ENCODE measurements at regions not wholly inside any gene's neighbourhood (a gene's known extent, or its start where the extent isn't known, plus 50 kb on each side); places are given as distances from the start of the nearest gene placed in this dataset.

GRCh38 chr13:39815345-39816111 is 160.1 kb downstream of the COG6 start:
- Histone ChIP-seq H3K9me3 (ENCODE audit: insufficient read depth, low read length) (no peaks in the 10 kb centered on the region), H3K27me3 (ENCODE audit: low read length) (no peaks in the 10 kb centered on the region), H3K9me2 (replicated peaks; ENCODE audit: insufficient read depth, low read length) (no peaks in the 10 kb centered on the region), H3F3A (ENCODE audit: insufficient read depth) (no peaks in the 10 kb centered on the region), H4K20me1 (ENCODE audit: low read depth, low read length) (no peaks in the 10 kb centered on the region), H3K9ac (ENCODE audit: low read length) (no peak overlapping the region), H3K4me2 (ENCODE audit: low read depth, low read length, poor library complexity, severe bottlenecking) (no peak overlapping the region), H3K36me3 (ENCODE audit: low read length) (no peaks in the 10 kb centered on the region), H3K79me2 (ENCODE audit: insufficient read depth, low read length) (no peaks in the 10 kb centered on the region), H3K27ac (ENCODE audit: low read depth, low read length) (no peak overlapping the region), H2AFZ (ENCODE audit: low read depth, low read length, severe bottlenecking) (no peak overlapping the region), H3K4me3 (ENCODE audit: insufficient read depth, low read length, poor library complexity, severe bottlenecking) (no peak overlapping the region)
- TF ChIP-seq EZH2phosphoT487 (conservative IDR thresholded peaks at IDR 0.05; ENCODE audit: low read length) (no peak), CTCF (IDR thresholded peaks at IDR 0.05; ENCODE audit: insufficient read depth, low read length, poor library complexity, severe bottlenecking) (no peak)

GRCh38 chr13:39816936-39817335 is 161.5 kb downstream of the COG6 start:
- Histone ChIP-seq H3K4me2 (ENCODE audit: low read depth, low read length, poor library complexity, severe bottlenecking) (no peak overlapping the region), H3K9me3 (ENCODE audit: insufficient read depth, low read length) (no peaks in the 10 kb centered on the region), H3K79me2 (ENCODE audit: insufficient read depth, low read length) (no peaks in the 10 kb centered on the region), H2AFZ (ENCODE audit: low read depth, low read length, severe bottlenecking) (no peak overlapping the region), H3K9me2 (replicated peaks; ENCODE audit: insufficient read depth, low read length) (no peaks in the 10 kb centered on the region), H3F3A (ENCODE audit: insufficient read depth) (no peaks in the 10 kb centered on the region), H3K9ac (ENCODE audit: low read length) (no peak overlapping the region), H4K20me1 (ENCODE audit: low read depth, low read length) (no peaks in the 10 kb centered on the region), H3K27ac (ENCODE audit: low read depth, low read length) (no peak overlapping the region), H3K4me3 (ENCODE audit: insufficient read depth, low read length, poor library complexity, severe bottlenecking) (no peak overlapping the region), H3K27me3 (ENCODE audit: low read length) (no peaks in the 10 kb centered on the region), H3K36me3 (ENCODE audit: low read length) (no peaks in the 10 kb centered on the region)
- TF ChIP-seq EZH2phosphoT487 (conservative IDR thresholded peaks at IDR 0.05; ENCODE audit: low read length) (no peak), CTCF (IDR thresholded peaks at IDR 0.05; ENCODE audit: insufficient read depth, low read length, poor library complexity, severe bottlenecking) (no peak)

DNA sequence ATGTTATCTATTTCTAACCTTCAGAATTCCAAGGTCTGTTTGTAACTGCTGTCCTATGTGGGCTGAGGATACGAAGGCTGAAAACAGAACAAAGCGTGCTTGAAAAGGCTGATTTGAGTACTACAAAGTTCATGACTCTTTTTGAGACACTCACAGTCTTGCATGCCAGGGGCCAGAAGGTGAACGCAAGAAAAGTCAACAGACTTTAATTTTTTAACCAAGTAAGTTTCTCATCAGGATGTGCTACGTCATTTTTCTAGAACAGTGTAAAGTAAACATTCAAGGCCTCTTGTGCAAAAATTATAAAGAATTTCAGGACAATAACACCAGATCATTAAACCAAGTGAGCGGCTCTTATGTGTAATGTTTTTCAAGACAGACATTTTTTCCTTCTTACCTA is 163.5 kb downstream of the COG6 start:
- no peaks in the 10 kb centered on the region for H3K36me3 ChIP-seq (ENCODE audit: low read length)
- no peaks in the 10 kb centered on the region for H4K20me1 ChIP-seq (ENCODE audit: low read depth, low read length)
- no peak overlapping the region for H3K27ac ChIP-seq (ENCODE audit: low read depth, low read length)
- H2AFZ ChIP-seq (ENCODE audit: low read depth, low read length, severe bottlenecking): no peak overlapping the region
- no peaks in the 10 kb centered on the region for H3K9me3 ChIP-seq (ENCODE audit: insufficient read depth, low read length)
- H3K79me2 ChIP-seq (ENCODE audit: insufficient read depth, low read length): no peaks in the 10 kb centered on the region
- H3K9me2 ChIP-seq (replicated peaks; ENCODE audit: insufficient read depth, low read length): no peaks in the 10 kb centered on the region
- no peak for TF ChIP-seq EZH2phosphoT487 (conservative IDR thresholded peaks at IDR 0.05; ENCODE audit: low read length)
- no peak for TF ChIP-seq CTCF (IDR thresholded peaks at IDR 0.05; ENCODE audit: insufficient read depth, low read length, poor library complexity, severe bottlenecking)
- no peak overlapping the region for H3K4me3 ChIP-seq (ENCODE audit: insufficient read depth, low read length, poor library complexity, severe bottlenecking)
- no peaks in the 10 kb centered on the region for H3K27me3 ChIP-seq (ENCODE audit: low read length)
- no peak overlapping the region for H3K9ac ChIP-seq (ENCODE audit: low read length)
- H3K4me2 ChIP-seq (ENCODE audit: low read depth, low read length, poor library complexity, severe bottlenecking): no peak overlapping the region
- H3F3A ChIP-seq (ENCODE audit: insufficient read depth): no peaks in the 10 kb centered on the region

Measured in SU-DHL-6 (cell line).